GM23338 (cell line): ENCODE measurements at regions not wholly inside any gene's neighbourhood (a gene's known extent, or its start where the extent isn't known, plus 50 kb on each side); places are given as distances from the start of the nearest gene placed in this dataset.

ENCODE experiments used
- ATAC-seq: fragments of 200-7000 bp; cut with Tn5 transposase; 3 replicates; pipeline ENCODE4 v1.9.1; 2020
- DNase-seq: peaks from one replicate; pipeline ENCODE4 v3.0.0-alpha.2; 2015; ENCODE audit warnings: low spot score
- H2AFZ ChIP-seq: fragments of 200-600 bp; sonication (generic); 2 replicates; pipeline ENCODE4 v1.8.0; 2016; ENCODE audit warnings: antibody characterized with exemption, mild to moderate bottlenecking, moderate library complexity
- H3F3A ChIP-seq: fragments of 200-600 bp; sonication (generic); replicated peaks from 2 replicates; pipeline ENCODE4 v1.8.0; 2017; ENCODE audit warnings: antibody characterized with exemption, mixed run types, low read depth
- H3K27ac ChIP-seq: fragments of 200-600 bp; sonication (generic); 2 replicates; pipeline ENCODE4 v1.6.1; 2016; ENCODE audit warnings: low read depth
- H3K27me3 ChIP-seq: fragments of 200-600 bp; sonication (generic); 2 replicates; pipeline ENCODE4 v1.8.0; 2016; ENCODE audit warnings: mild to moderate bottlenecking, mixed run types, moderate library complexity; ENCODE audit not compliant: insufficient read depth
- H3K36me3 ChIP-seq: fragments of 200-600 bp; sonication (generic); 2 replicates; pipeline ENCODE4 v1.8.0; 2016; ENCODE audit warnings: mild to moderate bottlenecking; ENCODE audit not compliant: insufficient read depth
- H3K4me1 ChIP-seq: fragments of 200-600 bp; sonication (generic); 2 replicates; pipeline ENCODE4 v1.8.0; 2016; ENCODE audit warnings: mild to moderate bottlenecking, moderate library complexity; ENCODE audit not compliant: insufficient read depth
- H3K4me2 ChIP-seq: fragments of 200-600 bp; sonication (generic); 2 replicates; pipeline ENCODE4 v1.7.1; 2017; ENCODE audit warnings: mixed run types
- H3K4me3 ChIP-seq: fragments of 200-600 bp; sonication (generic); 2 replicates; pipeline ENCODE4 v1.6.1; 2016; ENCODE audit warnings: mixed run types
- H3K79me2 ChIP-seq: fragments of 200-600 bp; sonication (generic); replicated peaks from 2 replicates; pipeline ENCODE4 v1.8.0; 2017; ENCODE audit warnings: mild to moderate bottlenecking; ENCODE audit not compliant: insufficient read depth
- H3K9me2 ChIP-seq: fragments of 200-600 bp; sonication (generic); 2 replicates; pipeline ENCODE4 v1.8.0; 2017; ENCODE audit not compliant: insufficient read depth
- H4K20me1 ChIP-seq: fragments of 200-600 bp; sonication (generic); replicated peaks from 2 replicates; pipeline ENCODE4 v1.8.0; 2017; ENCODE audit warnings: mild to moderate bottlenecking; ENCODE audit not compliant: insufficient read depth
- H3K27ac Mint-ChIP-seq: 2 replicates; pipeline ENCODE4 v1.8.0; 2020; ENCODE audit warnings: inconsistent platforms, mild to moderate bottlenecking, moderate library complexity, mixed read lengths
- H3K27me3 Mint-ChIP-seq: 3 replicates; pipeline ENCODE4 v1.8.0; 2022; ENCODE audit warnings: low read depth, mild to moderate bottlenecking, moderate library complexity, mixed read lengths, inconsistent platforms; ENCODE audit not compliant: insufficient read depth, poor library complexity
- H3K36me3 Mint-ChIP-seq: 3 replicates; pipeline ENCODE4 v1.8.0; 2021; ENCODE audit warnings: low read depth, mild to moderate bottlenecking, inconsistent platforms, moderate library complexity, mixed read lengths
- H3K4me1 Mint-ChIP-seq: 3 replicates; pipeline ENCODE4 v1.8.0; 2020; ENCODE audit warnings: mild to moderate bottlenecking, inconsistent platforms, mixed read lengths
- H3K4me3 Mint-ChIP-seq: 3 replicates; pipeline ENCODE4 v1.8.0; 2021; ENCODE audit warnings: moderate library complexity, mild to moderate bottlenecking, inconsistent platforms, mixed read lengths
- H3K9me3 Mint-ChIP-seq: 3 replicates; pipeline ENCODE4 v1.8.0; 2020; ENCODE audit warnings: moderate library complexity, mild to moderate bottlenecking, inconsistent platforms, mixed read lengths
- CREB1 ChIP-seq: fragments of 250-450 bp; sonication (Bioruptor Pico); IDR thresholded peaks from 2 replicates; pipeline ENCODE4 v1.5.0; 2020; ENCODE audit warnings: low read depth, mild to moderate bottlenecking, moderate library complexity
- EZH2 ChIP-seq: fragments of 200-600 bp; sonication (generic); IDR thresholded peaks from one replicate; pipeline ENCODE4 v1.8.0; 2017; ENCODE audit warnings: antibody characterized with exemption, mild to moderate bottlenecking, low read depth; ENCODE audit not compliant: unreplicated experiment
- EZH2phosphoT487 ChIP-seq: fragments of 200-600 bp; sonication (generic); IDR thresholded peaks from one replicate; pipeline ENCODE4 v1.8.1; 2018; ENCODE audit warnings: antibody characterized with exemption; ENCODE audit not compliant: unreplicated experiment
- JUNB ChIP-seq: IDR thresholded peaks from one replicate; pipeline ENCODE4 v1.6.1; 2016; ENCODE audit warnings: antibody characterized with exemption; ENCODE audit not compliant: unreplicated experiment
- NANOG ChIP-seq: IDR thresholded peaks from 2 replicates; pipeline ENCODE4 v1.6.1; 2016; ENCODE audit warnings: antibody characterized with exemption, borderline replicate concordance
- POLR2AphosphoS5 ChIP-seq: IDR thresholded peaks from 2 replicates; pipeline ENCODE4 v1.6.1; 2016; ENCODE audit warnings: antibody characterized with exemption, low read depth
- STAT1 ChIP-seq: IDR thresholded peaks from one replicate; pipeline ENCODE4 v1.6.1; 2016; ENCODE audit warnings: antibody characterized with exemption; ENCODE audit not compliant: unreplicated experiment
- ZNF114 ChIP-seq: fragments of 250-450 bp; sonication (Bioruptor Pico); IDR thresholded peaks from 2 replicates; pipeline ENCODE4 v1.5.0; 2020; ENCODE audit warnings: mild to moderate bottlenecking, moderate library complexity
- ZNF331 ChIP-seq: fragments of 250-450 bp; sonication (Bioruptor Pico); IDR thresholded peaks from 2 replicates; pipeline ENCODE4 v1.5.0; 2020; ENCODE audit warnings: low read depth, mild to moderate bottlenecking, moderate library complexity
- TF ChIP-seq, protein P1 (sequence below): IDR thresholded peaks from one replicate; pipeline ENCODE4 v1.6.1; 2018; ENCODE audit warnings: antibody characterized with exemption; ENCODE audit not compliant: unreplicated experiment
- TF ChIP-seq, protein P2 (sequence below): fragments of 250-450 bp; sonication (Bioruptor Pico); IDR thresholded peaks from 2 replicates; pipeline ENCODE4 v1.5.0; 2020; ENCODE audit warnings: mild to moderate bottlenecking, moderate library complexity
- TF ChIP-seq, protein P3 (sequence below), 2 experiments: fragments of 200-600 bp in 1 of 2; sonication (generic) in 1 of 2; conservative IDR thresholded peaks; 2 replicates each; pipeline versions ENCODE4 v1.5.1 to v1.6.1; 2016 to 2017; ENCODE audit warnings: antibody characterized with exemption in 2 of 2, low read depth in 2 of 2, mild to moderate bottlenecking in 2 of 2, moderate library complexity in 1 of 2
- TF ChIP-seq, protein P4 (sequence below): IDR thresholded peaks from 2 replicates; pipeline ENCODE4 v1.6.1; 2016; ENCODE audit warnings: antibody characterized with exemption

DNA sequence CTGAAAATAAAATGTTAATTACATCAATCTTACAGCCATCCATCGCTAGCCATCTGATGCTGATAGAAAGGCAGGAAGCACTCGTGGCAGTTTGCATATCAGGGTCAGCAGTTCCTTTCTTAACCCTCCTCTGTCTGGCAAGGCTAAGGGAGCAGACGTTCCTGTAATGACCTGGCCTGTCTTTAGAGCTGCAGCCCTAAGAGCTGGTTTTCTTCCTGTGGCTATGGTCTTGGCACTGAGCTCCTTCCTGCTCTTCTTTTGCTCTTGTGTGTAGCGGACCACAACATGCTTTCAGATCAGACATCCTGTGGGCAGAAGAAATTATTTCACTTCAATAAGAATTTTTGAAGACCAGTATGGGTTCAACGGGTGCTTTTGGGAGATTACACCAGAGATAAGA is 170.4 kb downstream of the DAD1 start:
- H3K79me2 ChIP-seq, result no peaks in the 10 kb centered on the region
- H3K36me3 ChIP-seq, result no peaks in the 10 kb centered on the region
- peaks cover 3% of the 10 kb centered on the region; the same call in 1 of the 3 replicates for H3K9me3 Mint-ChIP-seq
- H4K20me1 ChIP-seq, result no peaks in the 10 kb centered on the region
- no peak overlapping the region for H3K27ac Mint-ChIP-seq
- no peaks in the 10 kb centered on the region for H3K36me3 Mint-ChIP-seq
- TF ChIP-seq, protein P1, sequence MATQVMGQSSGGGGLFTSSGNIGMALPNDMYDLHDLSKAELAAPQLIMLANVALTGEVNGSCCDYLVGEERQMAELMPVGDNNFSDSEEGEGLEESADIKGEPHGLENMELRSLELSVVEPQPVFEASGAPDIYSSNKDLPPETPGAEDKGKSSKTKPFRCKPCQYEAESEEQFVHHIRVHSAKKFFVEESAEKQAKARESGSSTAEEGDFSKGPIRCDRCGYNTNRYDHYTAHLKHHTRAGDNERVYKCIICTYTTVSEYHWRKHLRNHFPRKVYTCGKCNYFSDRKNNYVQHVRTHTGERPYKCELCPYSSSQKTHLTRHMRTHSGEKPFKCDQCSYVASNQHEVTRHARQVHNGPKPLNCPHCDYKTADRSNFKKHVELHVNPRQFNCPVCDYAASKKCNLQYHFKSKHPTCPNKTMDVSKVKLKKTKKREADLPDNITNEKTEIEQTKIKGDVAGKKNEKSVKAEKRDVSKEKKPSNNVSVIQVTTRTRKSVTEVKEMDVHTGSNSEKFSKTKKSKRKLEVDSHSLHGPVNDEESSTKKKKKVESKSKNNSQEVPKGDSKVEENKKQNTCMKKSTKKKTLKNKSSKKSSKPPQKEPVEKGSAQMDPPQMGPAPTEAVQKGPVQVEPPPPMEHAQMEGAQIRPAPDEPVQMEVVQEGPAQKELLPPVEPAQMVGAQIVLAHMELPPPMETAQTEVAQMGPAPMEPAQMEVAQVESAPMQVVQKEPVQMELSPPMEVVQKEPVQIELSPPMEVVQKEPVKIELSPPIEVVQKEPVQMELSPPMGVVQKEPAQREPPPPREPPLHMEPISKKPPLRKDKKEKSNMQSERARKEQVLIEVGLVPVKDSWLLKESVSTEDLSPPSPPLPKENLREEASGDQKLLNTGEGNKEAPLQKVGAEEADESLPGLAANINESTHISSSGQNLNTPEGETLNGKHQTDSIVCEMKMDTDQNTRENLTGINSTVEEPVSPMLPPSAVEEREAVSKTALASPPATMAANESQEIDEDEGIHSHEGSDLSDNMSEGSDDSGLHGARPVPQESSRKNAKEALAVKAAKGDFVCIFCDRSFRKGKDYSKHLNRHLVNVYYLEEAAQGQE, result no peak
- TF ChIP-seq CREB1 (CRISPR knock-in tag) (no peak), STAT1 (no peak), ZNF114 (no peak), EZH2phosphoT487 (no peak), EZH2 (no peak), NANOG (no peak), JUNB (no peak), POLR2AphosphoS5 (no peak), ZNF331 (no peak)
- TF ChIP-seq, protein P2, sequence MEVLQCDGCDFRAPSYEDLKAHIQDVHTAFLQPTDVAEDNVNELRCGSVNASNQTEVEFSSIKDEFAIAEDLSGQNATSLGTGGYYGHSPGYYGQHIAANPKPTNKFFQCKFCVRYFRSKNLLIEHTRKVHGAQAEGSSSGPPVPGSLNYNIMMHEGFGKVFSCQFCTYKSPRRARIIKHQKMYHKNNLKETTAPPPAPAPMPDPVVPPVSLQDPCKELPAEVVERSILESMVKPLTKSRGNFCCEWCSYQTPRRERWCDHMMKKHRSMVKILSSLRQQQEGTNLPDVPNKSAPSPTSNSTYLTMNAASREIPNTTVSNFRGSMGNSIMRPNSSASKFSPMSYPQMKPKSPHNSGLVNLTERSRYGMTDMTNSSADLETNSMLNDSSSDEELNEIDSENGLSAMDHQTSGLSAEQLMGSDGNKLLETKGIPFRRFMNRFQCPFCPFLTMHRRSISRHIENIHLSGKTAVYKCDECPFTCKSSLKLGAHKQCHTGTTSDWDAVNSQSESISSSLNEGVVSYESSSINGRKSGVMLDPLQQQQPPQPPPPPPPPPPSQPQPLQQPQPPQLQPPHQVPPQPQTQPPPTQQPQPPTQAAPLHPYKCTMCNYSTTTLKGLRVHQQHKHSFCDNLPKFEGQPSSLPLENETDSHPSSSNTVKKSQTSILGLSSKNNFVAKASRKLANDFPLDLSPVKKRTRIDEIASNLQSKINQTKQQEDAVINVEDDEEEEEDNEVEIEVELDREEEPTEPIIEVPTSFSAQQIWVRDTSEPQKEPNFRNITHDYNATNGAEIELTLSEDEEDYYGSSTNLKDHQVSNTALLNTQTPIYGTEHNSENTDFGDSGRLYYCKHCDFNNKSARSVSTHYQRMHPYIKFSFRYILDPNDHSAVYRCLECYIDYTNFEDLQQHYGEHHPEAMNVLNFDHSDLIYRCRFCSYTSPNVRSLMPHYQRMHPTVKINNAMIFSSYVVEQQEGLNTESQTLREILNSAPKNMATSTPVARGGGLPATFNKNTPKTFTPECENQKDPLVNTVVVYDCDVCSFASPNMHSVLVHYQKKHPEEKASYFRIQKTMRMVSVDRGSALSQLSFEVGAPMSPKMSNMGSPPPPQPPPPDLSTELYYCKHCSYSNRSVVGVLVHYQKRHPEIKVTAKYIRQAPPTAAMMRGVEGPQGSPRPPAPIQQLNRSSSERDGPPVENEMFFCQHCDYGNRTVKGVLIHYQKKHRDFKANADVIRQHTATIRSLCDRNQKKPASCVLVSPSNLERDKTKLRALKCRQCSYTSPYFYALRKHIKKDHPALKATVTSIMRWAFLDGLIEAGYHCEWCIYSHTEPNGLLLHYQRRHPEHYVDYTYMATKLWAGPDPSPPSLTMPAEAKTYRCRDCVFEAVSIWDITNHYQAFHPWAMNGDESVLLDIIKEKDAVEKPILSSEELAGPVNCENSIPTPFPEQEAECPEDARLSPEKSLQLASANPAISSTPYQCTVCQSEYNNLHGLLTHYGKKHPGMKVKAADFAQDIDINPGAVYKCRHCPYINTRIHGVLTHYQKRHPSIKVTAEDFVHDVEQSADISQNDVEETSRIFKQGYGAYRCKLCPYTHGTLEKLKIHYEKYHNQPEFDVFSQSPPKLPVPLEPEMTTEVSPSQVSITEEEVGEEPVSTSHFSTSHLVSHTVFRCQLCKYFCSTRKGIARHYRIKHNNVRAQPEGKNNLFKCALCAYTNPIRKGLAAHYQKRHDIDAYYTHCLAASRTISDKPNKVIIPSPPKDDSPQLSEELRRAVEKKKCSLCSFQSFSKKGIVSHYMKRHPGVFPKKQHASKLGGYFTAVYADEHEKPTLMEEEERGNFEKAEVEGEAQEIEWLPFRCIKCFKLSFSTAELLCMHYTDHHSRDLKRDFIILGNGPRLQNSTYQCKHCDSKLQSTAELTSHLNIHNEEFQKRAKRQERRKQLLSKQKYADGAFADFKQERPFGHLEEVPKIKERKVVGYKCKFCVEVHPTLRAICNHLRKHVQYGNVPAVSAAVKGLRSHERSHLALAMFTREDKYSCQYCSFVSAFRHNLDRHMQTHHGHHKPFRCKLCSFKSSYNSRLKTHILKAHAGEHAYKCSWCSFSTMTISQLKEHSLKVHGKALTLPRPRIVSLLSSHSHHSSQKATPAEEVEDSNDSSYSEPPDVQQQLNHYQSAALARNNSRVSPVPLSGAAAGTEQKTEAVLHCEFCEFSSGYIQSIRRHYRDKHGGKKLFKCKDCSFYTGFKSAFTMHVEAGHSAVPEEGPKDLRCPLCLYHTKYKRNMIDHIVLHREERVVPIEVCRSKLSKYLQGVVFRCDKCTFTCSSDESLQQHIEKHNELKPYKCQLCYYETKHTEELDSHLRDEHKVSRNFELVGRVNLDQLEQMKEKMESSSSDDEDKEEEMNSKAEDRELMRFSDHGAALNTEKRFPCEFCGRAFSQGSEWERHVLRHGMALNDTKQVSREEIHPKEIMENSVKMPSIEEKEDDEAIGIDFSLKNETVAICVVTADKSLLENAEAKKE (CRISPR knock-in tag), result no peak
- TF ChIP-seq, protein P3, sequence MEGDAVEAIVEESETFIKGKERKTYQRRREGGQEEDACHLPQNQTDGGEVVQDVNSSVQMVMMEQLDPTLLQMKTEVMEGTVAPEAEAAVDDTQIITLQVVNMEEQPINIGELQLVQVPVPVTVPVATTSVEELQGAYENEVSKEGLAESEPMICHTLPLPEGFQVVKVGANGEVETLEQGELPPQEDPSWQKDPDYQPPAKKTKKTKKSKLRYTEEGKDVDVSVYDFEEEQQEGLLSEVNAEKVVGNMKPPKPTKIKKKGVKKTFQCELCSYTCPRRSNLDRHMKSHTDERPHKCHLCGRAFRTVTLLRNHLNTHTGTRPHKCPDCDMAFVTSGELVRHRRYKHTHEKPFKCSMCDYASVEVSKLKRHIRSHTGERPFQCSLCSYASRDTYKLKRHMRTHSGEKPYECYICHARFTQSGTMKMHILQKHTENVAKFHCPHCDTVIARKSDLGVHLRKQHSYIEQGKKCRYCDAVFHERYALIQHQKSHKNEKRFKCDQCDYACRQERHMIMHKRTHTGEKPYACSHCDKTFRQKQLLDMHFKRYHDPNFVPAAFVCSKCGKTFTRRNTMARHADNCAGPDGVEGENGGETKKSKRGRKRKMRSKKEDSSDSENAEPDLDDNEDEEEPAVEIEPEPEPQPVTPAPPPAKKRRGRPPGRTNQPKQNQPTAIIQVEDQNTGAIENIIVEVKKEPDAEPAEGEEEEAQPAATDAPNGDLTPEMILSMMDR (conservative IDR thresholded peaks at IDR 0.05; ENCODE audit: low read depth in 2 of 2), result no peak
- TF ChIP-seq, protein P4, sequence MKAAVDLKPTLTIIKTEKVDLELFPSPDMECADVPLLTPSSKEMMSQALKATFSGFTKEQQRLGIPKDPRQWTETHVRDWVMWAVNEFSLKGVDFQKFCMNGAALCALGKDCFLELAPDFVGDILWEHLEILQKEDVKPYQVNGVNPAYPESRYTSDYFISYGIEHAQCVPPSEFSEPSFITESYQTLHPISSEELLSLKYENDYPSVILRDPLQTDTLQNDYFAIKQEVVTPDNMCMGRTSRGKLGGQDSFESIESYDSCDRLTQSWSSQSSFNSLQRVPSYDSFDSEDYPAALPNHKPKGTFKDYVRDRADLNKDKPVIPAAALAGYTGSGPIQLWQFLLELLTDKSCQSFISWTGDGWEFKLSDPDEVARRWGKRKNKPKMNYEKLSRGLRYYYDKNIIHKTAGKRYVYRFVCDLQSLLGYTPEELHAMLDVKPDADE, result no peak
- H3K4me1 Mint-ChIP-seq, result peaks cover 22% of the 10 kb centered on the region
- H3F3A ChIP-seq, result no peaks in the 10 kb centered on the region
- no peak for DNase-seq
- H3K27me3 Mint-ChIP-seq, result no peaks in the 10 kb centered on the region
- peak overlapping the region; percentile 30; the same call in 1 of the 2 replicates for H3K4me2 ChIP-seq
- no peak for ATAC-seq
- peaks cover 6% of the 10 kb centered on the region for H3K4me1 ChIP-seq
- no peak overlapping the region for H3K4me3 ChIP-seq
- H3K27ac ChIP-seq, result no peak overlapping the region
- no peak overlapping the region for H3K4me3 Mint-ChIP-seq
- peak overlapping the region; percentile 15; the same call in 1 of the 2 replicates for H2AFZ ChIP-seq
- H3K9me2 ChIP-seq, result no peaks in the 10 kb centered on the region
- no peaks in the 10 kb centered on the region for H3K27me3 ChIP-seq
